GM18505 (cell line): ENCODE measurements at regions not wholly inside any gene's neighbourhood (a gene's known extent, or its start where the extent isn't known, plus 50 kb on each side); places are given as distances from the start of the nearest gene placed in this dataset.

ENCODE experiments used
- ATAC-seq: cut with Tn5 transposase; IDR thresholded peaks from one replicate; pipeline ENCODE4 v1.9.1; 2021; ENCODE audit not compliant: unreplicated experiment
- POLR2A ChIP-seq: IDR thresholded peaks from 4 replicates; pipeline ENCODE4 v1.6.1; 2011; ENCODE audit warnings: borderline replicate concordance; ENCODE audit not compliant: insufficient read depth, insufficient read length; ENCODE audit errors: extremely low read depth

- TF ChIP-seq POLR2A, result no peak
- ATAC-seq, result no peak
These were observed 1065.8 kb upstream of the SLC39A10 start for GRCh38 chr2:194591192-194591591.

DNA sequence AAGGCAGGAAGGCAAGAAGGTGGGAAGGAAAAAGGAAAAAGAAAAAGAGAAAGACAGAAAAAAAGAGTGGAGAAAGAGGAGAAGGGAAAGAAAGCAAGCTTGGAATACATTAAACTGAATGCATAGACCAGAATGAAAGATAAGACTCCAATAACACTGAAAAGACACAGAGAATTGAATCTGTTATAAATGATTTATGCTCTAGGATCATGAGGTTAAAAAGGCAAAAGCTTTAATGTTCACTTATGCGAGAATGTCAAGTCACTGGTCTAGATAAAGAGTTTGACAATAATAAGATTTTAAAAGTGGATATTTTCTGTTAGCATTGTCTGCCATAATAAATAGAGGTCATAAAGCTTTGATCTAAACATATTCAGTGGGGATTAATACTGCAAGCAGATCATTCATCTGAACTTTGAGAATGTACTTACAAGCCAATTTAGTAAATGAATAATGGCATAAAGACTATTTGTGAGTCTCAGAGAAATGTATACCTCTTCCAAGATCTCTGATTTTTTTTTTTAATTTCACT lies 1069.2 kb upstream of the SLC39A10 start:
- ATAC-seq, result no peak

GRCh38 chr2:194567661-194568017 lies 1089.4 kb upstream of the SLC39A10 start:
- no peak for TF ChIP-seq POLR2A
- peak; percentile 50 for ATAC-seq

More for the DNA sequence above, 1069.2 kb upstream of the SLC39A10 start:
- no peak for TF ChIP-seq POLR2A

GRCh38 chr2:194566907-194567660 lies 1089.9 kb upstream of the SLC39A10 start:
- TF ChIP-seq POLR2A, result no peak
- ATAC-seq, result peak; percentile 63

- TF ChIP-seq POLR2A, result no peak
These were observed 1092.6 kb upstream of the SLC39A10 start for GRCh38 chr2:194564422-194564821.

DNA sequence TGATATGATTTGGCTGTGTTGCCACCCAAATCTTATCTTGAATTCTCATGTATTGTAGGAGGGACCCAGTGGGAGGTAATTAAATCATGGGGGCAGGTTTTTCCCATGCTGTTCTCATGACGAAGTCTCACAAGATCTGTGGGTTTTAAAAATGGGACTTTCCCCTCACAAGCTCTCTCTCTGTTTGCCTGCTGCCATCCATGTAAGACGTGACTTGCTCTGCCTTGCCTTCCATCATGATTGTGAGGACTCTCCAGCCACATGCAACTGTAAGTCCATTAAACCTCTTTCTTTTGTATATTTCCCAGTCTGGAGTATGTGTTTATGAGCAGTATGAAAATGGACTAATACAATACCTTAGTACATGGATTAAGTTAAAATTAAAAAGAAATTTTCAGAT lies 1094.7 kb upstream of the SLC39A10 start:
- no peak for ATAC-seq
- TF ChIP-seq POLR2A, result no peak

More at GRCh38 chr2:194564422-194564821, 1092.6 kb upstream of the SLC39A10 start:
- ATAC-seq, result no peak

- ATAC-seq, result no peak
- no peak for TF ChIP-seq POLR2A
These were observed 1097.1 kb upstream of the SLC39A10 start for GRCh38 chr2:194559964-194560363.

GRCh38 chr2:194559523-194559922 lies 1097.5 kb upstream of the SLC39A10 start:
- no peak for TF ChIP-seq POLR2A
- ATAC-seq, result no peak

GRCh38 chr2:194557993-194558392 lies 1099.0 kb upstream of the SLC39A10 start:
- no peak for ATAC-seq
- no peak for TF ChIP-seq POLR2A

DNA sequence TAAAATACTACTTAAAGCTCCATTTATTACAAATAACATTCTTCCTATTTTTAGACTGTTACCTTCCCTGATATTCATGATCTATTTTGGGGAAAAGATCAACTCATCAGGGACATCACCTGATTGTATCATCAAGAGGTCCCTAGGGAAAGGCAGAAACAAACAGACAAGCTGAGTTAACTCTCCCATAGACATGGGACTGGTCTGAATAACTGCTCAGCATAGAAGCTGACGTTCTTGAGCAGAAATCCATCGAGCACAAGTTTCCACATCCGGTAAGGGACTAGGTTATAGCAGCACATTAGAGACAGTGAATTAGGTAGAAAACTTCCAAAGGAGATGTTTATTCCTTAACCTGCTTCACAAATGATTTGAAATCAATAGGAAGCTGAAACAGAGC lies 1100.4 kb upstream of the SLC39A10 start:
- no peak for TF ChIP-seq POLR2A
- no peak for ATAC-seq

DNA sequence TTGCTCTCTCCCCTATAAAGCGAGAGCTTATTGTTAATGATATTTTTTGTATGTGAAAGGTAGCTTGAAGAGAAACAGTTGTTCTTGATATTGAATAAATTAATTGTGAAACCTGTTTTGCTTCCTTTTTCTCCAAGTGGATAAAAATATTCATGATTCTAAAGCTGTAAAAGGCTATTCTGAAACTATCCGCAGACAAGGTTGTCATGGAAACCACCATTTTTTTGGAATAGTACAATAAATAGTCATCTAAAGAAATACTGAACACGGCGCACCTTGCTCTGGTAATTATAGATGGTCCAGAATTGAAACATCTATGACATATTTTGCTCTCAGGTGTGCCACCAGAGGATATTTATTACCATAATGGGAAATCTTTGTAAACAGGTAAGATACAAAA lies 1103.0 kb upstream of the SLC39A10 start:
- TF ChIP-seq POLR2A, result no peak

DNA sequence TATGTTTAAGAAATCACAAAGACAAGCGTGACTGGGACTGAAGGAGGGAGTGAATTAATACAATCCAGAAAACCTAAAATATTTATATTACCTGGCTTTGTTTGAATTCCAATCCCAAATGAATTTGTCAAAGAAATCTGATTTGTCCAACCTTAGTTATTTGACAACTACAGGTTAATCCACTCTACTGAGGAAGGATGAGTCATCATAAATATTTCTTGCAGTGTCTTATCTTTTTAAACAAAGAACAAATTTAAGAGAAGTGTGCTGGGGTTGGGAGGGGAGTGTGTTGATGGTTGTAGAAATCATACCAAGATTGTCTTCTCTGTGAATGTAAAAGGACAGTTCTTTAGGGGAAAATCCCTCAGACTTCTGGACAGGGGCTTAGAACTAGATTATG lies 1106.3 kb upstream of the SLC39A10 start:
- ATAC-seq, result no peak
- TF ChIP-seq POLR2A, result no peak

More for the DNA sequence above, 1103.0 kb upstream of the SLC39A10 start:
- no peak for ATAC-seq

- no peak for ATAC-seq
- no peak for TF ChIP-seq POLR2A
These were observed 1107.6 kb upstream of the SLC39A10 start for GRCh38 chr2:194549387-194549786.

GRCh38 chr2:194545978-194546377 lies 1111.0 kb upstream of the SLC39A10 start:
- peak; percentile 55 for ATAC-seq
- no peak for TF ChIP-seq POLR2A
